PC-9 (cell line): ENCODE measurements at regions not wholly inside any gene's neighbourhood (a gene's known extent, or its start where the extent isn't known, plus 50 kb on each side); places are given as distances from the start of the nearest gene placed in this dataset.

Experiments
- CTCF ChIP-seq: fragments of 200-600 bp; sonication (generic); conservative IDR thresholded peaks from 2 replicates; pipeline ENCODE4 v1.6.1; 2017; ENCODE audit warnings: mixed run types, antibody characterized with exemption, mild to moderate bottlenecking, moderate library complexity
- EZH2 ChIP-seq: fragments of 200-600 bp; sonication (generic); IDR thresholded peaks from 2 replicates; pipeline ENCODE4 v1.8.0; 2017; ENCODE audit warnings: antibody characterized with exemption, low read depth

- TF ChIP-seq CTCF: no peak
- TF ChIP-seq EZH2: no peak
Observed at GRCh38 chr9:84067821-84068220, 87.2 kb downstream of the RMI1 start.
